H1 (cell line): ENCODE measurements at regions not wholly inside any gene's neighbourhood (a gene's known extent, or its start where the extent isn't known, plus 50 kb on each side); places are given as distances from the start of the nearest gene placed in this dataset.

Source experiments
- RNF2 ChIP-seq: fragments of 200-900, 300-1000 bp; sonication (generic); IDR thresholded peaks from 2 replicates; pipeline ENCODE4 v1.7.1; 2016; ENCODE audit warnings: borderline replicate concordance, low read depth, mild to moderate bottlenecking, antibody characterized with exemption, low read length; ENCODE audit not compliant: poor library complexity, severe bottlenecking; ENCODE audit errors: missing control alignments

DNA sequence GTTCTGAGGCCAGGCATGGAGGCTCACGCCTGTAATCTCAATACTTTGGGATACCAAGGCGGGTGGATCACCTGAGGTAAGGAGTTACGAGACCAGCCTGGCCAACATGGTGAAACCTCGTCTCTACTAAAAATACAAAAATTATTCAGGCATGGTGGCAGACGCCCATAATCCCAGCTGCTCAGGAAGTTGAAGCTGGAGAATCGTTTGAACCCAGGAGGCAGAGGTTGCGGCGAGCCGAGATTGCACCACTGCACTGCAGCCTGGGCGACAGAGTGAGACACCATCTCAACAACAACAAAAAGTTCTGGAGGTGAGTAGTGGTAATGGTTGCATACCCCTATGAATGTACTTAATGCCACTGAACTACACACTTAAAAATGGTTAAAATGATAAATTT, 60.3 kb upstream of the SP4 start (continued):
- no peak for TF ChIP-seq RNF2
